Activated CD4-positive, alpha-beta T cell treated with anti-CD3 and anti-CD28 coated beads, Interleukin-2, amount 50 U/mL, for 1 hour (primary cell): ENCODE measurements at regions not wholly inside any gene's neighbourhood (a gene's known extent, or its start where the extent isn't known, plus 50 kb on each side); places are given as distances from the start of the nearest gene placed in this dataset.
"Not testable (repeated sequence)": the region's sequence is repeated elsewhere in the genome, so short reads cannot be mapped to it uniquely, and the experiment has no call there.

Experiments used
- DNase-seq: peaks from one replicate; pipeline ENCODE4 v3.0.0-alpha.2; 2020

- no peak for DNase-seq
These were observed 612.5 kb downstream of the EFNA5 start for GRCh38 chr5:107058235-107058634.

- DNase-seq = no peak
These were observed 614.5 kb downstream of the EFNA5 start for GRCh38 chr5:107056278-107056677.

- DNase-seq = no peak
These were observed 623.7 kb downstream of the EFNA5 start for GRCh38 chr5:107047048-107047447.

- no peak for DNase-seq
These were observed 627.1 kb downstream of the EFNA5 start for GRCh38 chr5:107043665-107044064.

- no peak for DNase-seq
These were observed 629.8 kb downstream of the EFNA5 start for GRCh38 chr5:107040907-107041306.

- DNase-seq = no peak
These were observed 638.1 kb downstream of the EFNA5 start for GRCh38 chr5:107032629-107033028.

GRCh38 chr5:107028938-107029337 lies 641.8 kb downstream of the EFNA5 start:
- DNase-seq = no peak

- DNase-seq = no peak
These were observed 644.8 kb downstream of the EFNA5 start for GRCh38 chr5:107025712-107026497.

- DNase-seq = no peak
These were observed 647.0 kb downstream of the EFNA5 start for GRCh38 chr5:107023732-107024131.

GRCh38 chr5:107021575-107021974 lies 649.2 kb downstream of the EFNA5 start:
- DNase-seq = no peak

GRCh38 chr5:107020626-107021025 lies 650.1 kb downstream of the EFNA5 start:
- DNase-seq = no peak

GRCh38 chr5:107017616-107018015 lies 653.1 kb downstream of the EFNA5 start:
- DNase-seq = no peak

GRCh38 chr5:107012371-107012770 lies 658.4 kb downstream of the EFNA5 start:
- no peak for DNase-seq

GRCh38 chr5:107011605-107012004 lies 659.1 kb downstream of the EFNA5 start:
- DNase-seq = no peak

GRCh38 chr5:107010060-107010459 lies 660.7 kb downstream of the EFNA5 start:
- DNase-seq = no peak

- DNase-seq = no peak
These were observed 665.1 kb downstream of the EFNA5 start for GRCh38 chr5:107005653-107006052.

- no peak for DNase-seq
These were observed 665.6 kb downstream of the EFNA5 start for GRCh38 chr5:107005161-107005560.

- DNase-seq = no peak
These were observed 668.6 kb downstream of the EFNA5 start for GRCh38 chr5:107002115-107002514.

- DNase-seq = not testable (repeated sequence)
These were observed 671.2 kb downstream of the EFNA5 start for GRCh38 chr5:106999506-106999905.

- DNase-seq = no peak
These were observed 684.7 kb downstream of the EFNA5 start for GRCh38 chr5:106986006-106986405.

GRCh38 chr5:106985174-106985573 lies 685.6 kb downstream of the EFNA5 start:
- no peak for DNase-seq

GRCh38 chr5:106979178-106979577 lies 691.6 kb downstream of the EFNA5 start:
- DNase-seq = not testable (repeated sequence)

GRCh38 chr5:106978582-106979165 lies 692.1 kb downstream of the EFNA5 start:
- DNase-seq = not testable (repeated sequence)

GRCh38 chr5:106976363-106976762 lies 694.4 kb downstream of the EFNA5 start:
- DNase-seq = no peak

- DNase-seq = no peak
These were observed 696.5 kb downstream of the EFNA5 start for GRCh38 chr5:106974272-106974671.
